HEK293 (cell line): ENCODE measurements at regions not wholly inside any gene's neighbourhood (a gene's known extent, or its start where the extent isn't known, plus 50 kb on each side); places are given as distances from the start of the nearest gene placed in this dataset.

Source experiments
- CTCF ChIA-PET: fragments of 350-600 bp; formaldehyde crosslinking; extraction: SDS; loops from one replicate; lab custom pipeline; 2021; ENCODE audit warnings: antibody characterized with exemption; lab: Yijun Ruan, JAX
- POLR2A ChIA-PET: fragments of 300-600 bp; formaldehyde crosslinking; extraction: SDS; loops from one replicate; lab custom pipeline; 2020; ENCODE audit warnings: antibody characterized with exemption, inconsistent platforms; lab: Yijun Ruan, JAX
- H3K27ac ChIP-seq: fragments of 200-500 bp; sonication (Bioruptor generic); 2 replicates; pipeline ENCODE4 v1.5.1; 2014; ENCODE audit warnings: low read depth, low read length, control low read depth, inconsistent platforms; ENCODE audit errors: extremely low read depth
- H3K36me3 ChIP-seq, 2 experiments: fragments of 200-500 bp in 1 of 2; sonication (Bioruptor generic) in 1 of 2; 1 replicate in 1 of 2; 2 replicates in 1 of 2; pipeline ENCODE4 v1.5.1; 2014 to 2017; ENCODE audit warnings: inconsistent platforms in 2 of 2, low read length in 2 of 2; ENCODE audit not compliant: control insufficient read depth in 2 of 2, insufficient read depth in 1 of 2
- H3K4me1 ChIP-seq: fragments of 200-500 bp; sonication (Bioruptor generic); 2 replicates; pipeline ENCODE4 v1.5.1; 2014; ENCODE audit warnings: mild to moderate bottlenecking, low read length, inconsistent platforms; ENCODE audit not compliant: control insufficient read depth, insufficient read depth
- H3K4me3 ChIP-seq: 2 replicates; pipeline ENCODE4 v1.5.1; 2011; ENCODE audit warnings: low read depth, mild to moderate bottlenecking, control low read depth, low read length, moderate library complexity
- H3K9me3 ChIP-seq: fragments of 200-500 bp; sonication (Bioruptor generic); 2 replicates; pipeline ENCODE4 v1.5.1; 2014; ENCODE audit warnings: low read depth, low read length, inconsistent platforms; ENCODE audit not compliant: control insufficient read depth, insufficient read depth
- GLI2 ChIP-seq: fragments of 450-650 bp; formaldehyde crosslinking; IDR thresholded peaks from 2 replicates; pipeline ENCODE4; 2017; ENCODE audit warnings: missing biosample characterization, missing genetic modification characterization, low read depth, borderline replicate concordance
- GLIS2 ChIP-seq: fragments of 450-650 bp; formaldehyde crosslinking; IDR thresholded peaks from 2 replicates; pipeline ENCODE4 v1.5.1; 2016; ENCODE audit warnings: missing biosample characterization, missing genetic modification characterization
- HOXC10 ChIP-seq: sonication (generic); formaldehyde crosslinking; IDR thresholded peaks from 2 replicates; pipeline ENCODE4 v1.8.1; 2023; ENCODE audit warnings: mild to moderate bottlenecking, missing genetic modification reagents
- IKZF3 ChIP-seq: fragments of 450-650 bp; IDR thresholded peaks from 2 replicates; pipeline ENCODE4 v1.5.0; 2018; ENCODE audit warnings: missing biosample characterization, mild to moderate bottlenecking, missing genetic modification characterization, moderate library complexity
- KLF1 ChIP-seq: fragments of 450-650 bp; formaldehyde crosslinking; IDR thresholded peaks from 2 replicates; pipeline ENCODE4 v1.5.1; 2016; ENCODE audit warnings: missing biosample characterization, missing genetic modification characterization
- SALL2 ChIP-seq: fragments of 450-650 bp; formaldehyde crosslinking; IDR thresholded peaks from 2 replicates; pipeline ENCODE4 v1.5.0; 2017; ENCODE audit warnings: missing biosample characterization, mild to moderate bottlenecking, missing genetic modification characterization, borderline replicate concordance
- SETDB1 ChIP-seq: IDR thresholded peaks from one replicate; pipeline ENCODE4 v1.6.1; 2017; ENCODE audit warnings: mild to moderate bottlenecking, low read length, moderate library complexity, mixed read lengths; ENCODE audit not compliant: insufficient read length
- ZBTB17 ChIP-seq: fragments of 450-650 bp; formaldehyde crosslinking; IDR thresholded peaks from 2 replicates; pipeline ENCODE4 v1.5.1; 2016; ENCODE audit warnings: missing biosample characterization, missing genetic modification characterization
- ZBTB20 ChIP-seq: fragments of 450-650 bp; formaldehyde crosslinking; IDR thresholded peaks from 2 replicates; pipeline ENCODE4 v1.5.1; 2016; ENCODE audit warnings: missing biosample characterization, missing genetic modification characterization
- ZEB2 ChIP-seq: fragments of 450-650 bp; formaldehyde crosslinking; IDR thresholded peaks from 2 replicates; pipeline ENCODE4 v1.5.1; 2016; ENCODE audit warnings: missing biosample characterization, missing genetic modification characterization
- ZFHX2 ChIP-seq: fragments of 450-650 bp; formaldehyde crosslinking; conservative IDR thresholded peaks from 2 replicates; pipeline ENCODE4 v1.5.1; 2016; ENCODE audit warnings: missing biosample characterization, missing genetic modification characterization
- ZNF10 ChIP-seq: fragments of 450-650 bp; formaldehyde crosslinking; IDR thresholded peaks from 2 replicates; pipeline ENCODE4 v1.5.1; 2017; ENCODE audit warnings: missing biosample characterization, missing genetic modification characterization
- ZNF202 ChIP-seq: fragments of 450-650 bp; formaldehyde crosslinking; IDR thresholded peaks from 2 replicates; pipeline ENCODE4 v1.5.1; 2016; ENCODE audit warnings: missing biosample characterization, missing genetic modification characterization, borderline replicate concordance
- ZNF211 ChIP-seq: fragments of 450-650 bp; formaldehyde crosslinking; IDR thresholded peaks from 2 replicates; pipeline ENCODE4 v1.5.1; 2016; ENCODE audit warnings: low read depth, missing biosample characterization, missing genetic modification characterization
- ZNF311 ChIP-seq: fragments of 450-650 bp; formaldehyde crosslinking; IDR thresholded peaks from 2 replicates; pipeline ENCODE4 v1.5.1; 2017; ENCODE audit warnings: missing biosample characterization, missing genetic modification characterization, borderline replicate concordance
- ZNF37A ChIP-seq: fragments of 450-650 bp; IDR thresholded peaks from 2 replicates; pipeline ENCODE4 v1.5.1; 2018; ENCODE audit warnings: missing biosample characterization, missing genetic modification characterization
- ZNF521 ChIP-seq: fragments of 450-650 bp; formaldehyde crosslinking; IDR thresholded peaks from 2 replicates; pipeline ENCODE4 v1.5.1; 2017; ENCODE audit warnings: missing biosample characterization, mild to moderate bottlenecking, missing genetic modification characterization
- ZNF560 ChIP-seq: fragments of 450-650 bp; formaldehyde crosslinking; IDR thresholded peaks from 2 replicates; pipeline ENCODE4 v1.5.1; 2017; ENCODE audit warnings: missing biosample characterization, missing genetic modification characterization, borderline replicate concordance
- ZNF624 ChIP-seq: fragments of 450-650 bp; formaldehyde crosslinking; IDR thresholded peaks from 2 replicates; pipeline ENCODE4 v1.5.1; 2017; ENCODE audit warnings: missing biosample characterization, missing genetic modification characterization
- ZNF677 ChIP-seq: fragments of 450-650 bp; IDR thresholded peaks from 2 replicates; pipeline ENCODE4 v1.5.0; 2018; ENCODE audit warnings: missing biosample characterization, mild to moderate bottlenecking, missing genetic modification characterization, moderate library complexity
- TF ChIP-seq, protein P1 (sequence below): fragments of 450-650 bp; formaldehyde crosslinking; IDR thresholded peaks from 2 replicates; pipeline ENCODE4 v1.5.1; 2016; ENCODE audit warnings: missing biosample characterization, missing genetic modification characterization
- TF ChIP-seq, protein P2 (sequence below): fragments of 450-650 bp; formaldehyde crosslinking; IDR thresholded peaks from 2 replicates; pipeline ENCODE4 v1.5.0; 2017; ENCODE audit warnings: missing biosample characterization, missing genetic modification characterization, borderline replicate concordance
- TF ChIP-seq, protein P3 (sequence below): fragments of 450-650 bp; IDR thresholded peaks from 2 replicates; pipeline ENCODE4 v1.5.1; 2018; ENCODE audit warnings: missing biosample characterization, mild to moderate bottlenecking, missing genetic modification characterization
- TF ChIP-seq, protein P4 (sequence below): fragments of 450-650 bp; formaldehyde crosslinking; IDR thresholded peaks from 2 replicates; pipeline ENCODE4 v1.5.1; 2017; ENCODE audit warnings: missing biosample characterization, missing genetic modification characterization

DNA sequence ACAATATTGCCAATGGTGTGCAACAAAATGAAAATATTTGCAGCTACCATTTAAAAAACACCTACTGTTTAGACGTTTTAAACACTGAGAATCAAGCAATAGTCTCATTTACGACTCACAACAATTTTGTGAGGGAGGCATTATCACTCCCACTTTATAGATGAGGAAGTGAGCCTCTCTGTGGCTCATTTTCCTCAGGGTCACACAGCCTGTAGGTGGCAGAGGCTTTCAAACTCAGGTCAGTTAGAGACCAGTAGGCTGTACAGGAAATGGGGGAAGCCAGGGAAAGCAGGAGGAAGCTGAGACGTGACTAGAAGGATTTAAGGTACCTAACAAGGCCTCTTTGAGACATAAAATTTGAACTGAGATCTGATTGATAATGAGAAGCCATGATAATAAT, 95.0 kb upstream of the ZNF521 start:
- POLR2A ChIA-PET, result no interaction called here
- CTCF ChIA-PET, result interaction anchor here (1.1 kb wide), 1 partner anchor 81 kb away, joined by 3 read pairs; no protein-coding TSS in a partner anchor
- Histone ChIP-seq H3K36me3 (no peaks in the 10 kb centered on the region), H3K9me3 (no peaks in the 10 kb centered on the region), H3K4me1 (no peaks in the 10 kb centered on the region), H3K27ac (no peak overlapping the region), H3K4me3 (no peak overlapping the region)
- TF ChIP-seq, protein P1, sequence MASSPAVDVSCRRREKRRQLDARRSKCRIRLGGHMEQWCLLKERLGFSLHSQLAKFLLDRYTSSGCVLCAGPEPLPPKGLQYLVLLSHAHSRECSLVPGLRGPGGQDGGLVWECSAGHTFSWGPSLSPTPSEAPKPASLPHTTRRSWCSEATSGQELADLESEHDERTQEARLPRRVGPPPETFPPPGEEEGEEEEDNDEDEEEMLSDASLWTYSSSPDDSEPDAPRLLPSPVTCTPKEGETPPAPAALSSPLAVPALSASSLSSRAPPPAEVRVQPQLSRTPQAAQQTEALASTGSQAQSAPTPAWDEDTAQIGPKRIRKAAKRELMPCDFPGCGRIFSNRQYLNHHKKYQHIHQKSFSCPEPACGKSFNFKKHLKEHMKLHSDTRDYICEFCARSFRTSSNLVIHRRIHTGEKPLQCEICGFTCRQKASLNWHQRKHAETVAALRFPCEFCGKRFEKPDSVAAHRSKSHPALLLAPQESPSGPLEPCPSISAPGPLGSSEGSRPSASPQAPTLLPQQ (tag by site-specific recombination), result no peak
- TF ChIP-seq ZFHX2 (no peak), ZNF311 (tag by site-specific recombination) (no peak), ZNF624 (tag by site-specific recombination) (no peak), ZBTB17 (tag by site-specific recombination) (no peak), ZNF211 (tag by site-specific recombination) (no peak), IKZF3 (tag by site-specific recombination) (no peak), SALL2 (tag by site-specific recombination) (no peak), ZNF202 (no peak), SETDB1 (no peak), ZNF560 (tag by site-specific recombination) (no peak), HOXC10 (no peak), GLI2 (tag by site-specific recombination) (no peak), ZNF10 (tag by site-specific recombination) (no peak), ZNF521 (tag by site-specific recombination) (no peak), ZNF677 (tag by site-specific recombination) (no peak), KLF1 (tag by site-specific recombination) (no peak)
- TF ChIP-seq, protein P2, sequence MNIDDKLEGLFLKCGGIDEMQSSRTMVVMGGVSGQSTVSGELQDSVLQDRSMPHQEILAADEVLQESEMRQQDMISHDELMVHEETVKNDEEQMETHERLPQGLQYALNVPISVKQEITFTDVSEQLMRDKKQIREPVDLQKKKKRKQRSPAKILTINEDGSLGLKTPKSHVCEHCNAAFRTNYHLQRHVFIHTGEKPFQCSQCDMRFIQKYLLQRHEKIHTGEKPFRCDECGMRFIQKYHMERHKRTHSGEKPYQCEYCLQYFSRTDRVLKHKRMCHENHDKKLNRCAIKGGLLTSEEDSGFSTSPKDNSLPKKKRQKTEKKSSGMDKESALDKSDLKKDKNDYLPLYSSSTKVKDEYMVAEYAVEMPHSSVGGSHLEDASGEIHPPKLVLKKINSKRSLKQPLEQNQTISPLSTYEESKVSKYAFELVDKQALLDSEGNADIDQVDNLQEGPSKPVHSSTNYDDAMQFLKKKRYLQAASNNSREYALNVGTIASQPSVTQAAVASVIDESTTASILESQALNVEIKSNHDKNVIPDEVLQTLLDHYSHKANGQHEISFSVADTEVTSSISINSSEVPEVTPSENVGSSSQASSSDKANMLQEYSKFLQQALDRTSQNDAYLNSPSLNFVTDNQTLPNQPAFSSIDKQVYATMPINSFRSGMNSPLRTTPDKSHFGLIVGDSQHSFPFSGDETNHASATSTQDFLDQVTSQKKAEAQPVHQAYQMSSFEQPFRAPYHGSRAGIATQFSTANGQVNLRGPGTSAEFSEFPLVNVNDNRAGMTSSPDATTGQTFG (tag by site-specific recombination), result no peak
- TF ChIP-seq, protein P3, sequence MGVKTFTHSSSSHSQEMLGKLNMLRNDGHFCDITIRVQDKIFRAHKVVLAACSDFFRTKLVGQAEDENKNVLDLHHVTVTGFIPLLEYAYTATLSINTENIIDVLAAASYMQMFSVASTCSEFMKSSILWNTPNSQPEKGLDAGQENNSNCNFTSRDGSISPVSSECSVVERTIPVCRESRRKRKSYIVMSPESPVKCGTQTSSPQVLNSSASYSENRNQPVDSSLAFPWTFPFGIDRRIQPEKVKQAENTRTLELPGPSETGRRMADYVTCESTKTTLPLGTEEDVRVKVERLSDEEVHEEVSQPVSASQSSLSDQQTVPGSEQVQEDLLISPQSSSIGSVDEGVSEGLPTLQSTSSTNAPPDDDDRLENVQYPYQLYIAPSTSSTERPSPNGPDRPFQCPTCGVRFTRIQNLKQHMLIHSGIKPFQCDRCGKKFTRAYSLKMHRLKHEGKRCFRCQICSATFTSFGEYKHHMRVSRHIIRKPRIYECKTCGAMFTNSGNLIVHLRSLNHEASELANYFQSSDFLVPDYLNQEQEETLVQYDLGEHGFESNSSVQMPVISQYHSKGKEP (tag by site-specific recombination), result no peak

DNA sequence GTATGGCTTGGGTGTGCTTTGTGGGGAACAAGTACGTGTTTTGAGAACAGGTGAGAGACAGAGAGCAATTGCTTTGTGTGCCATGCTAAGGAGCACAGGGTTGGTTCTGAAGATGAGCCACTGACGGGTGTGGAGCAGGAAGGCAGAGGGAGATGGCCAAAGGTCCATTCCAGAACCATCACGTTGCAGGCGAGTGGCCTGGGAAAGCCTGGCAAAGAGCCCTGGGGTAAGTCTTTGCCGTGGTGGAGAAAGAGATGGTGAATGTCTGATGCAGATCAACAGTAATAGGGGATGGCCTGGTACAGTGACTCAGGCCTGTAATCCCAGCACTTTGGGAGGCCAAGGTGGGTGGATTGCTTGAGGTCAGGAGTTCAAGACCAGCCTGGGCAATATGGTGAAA, 93.5 kb upstream of the ZNF521 start:
- Histone ChIP-seq H3K36me3 (no peaks in the 10 kb centered on the region), H3K4me1 (no peaks in the 10 kb centered on the region), H3K4me3 (no peak overlapping the region), H3K27ac (no peak overlapping the region), H3K9me3 (no peaks in the 10 kb centered on the region)
- CTCF ChIA-PET, result interaction anchor here (0.6 kb wide), 1 partner anchor 658 kb away, joined by 3 read pairs; no protein-coding TSS in a partner anchor
- no peak for TF ChIP-seq ZNF37A (tag by site-specific recombination)
- TF ChIP-seq, protein P4, sequence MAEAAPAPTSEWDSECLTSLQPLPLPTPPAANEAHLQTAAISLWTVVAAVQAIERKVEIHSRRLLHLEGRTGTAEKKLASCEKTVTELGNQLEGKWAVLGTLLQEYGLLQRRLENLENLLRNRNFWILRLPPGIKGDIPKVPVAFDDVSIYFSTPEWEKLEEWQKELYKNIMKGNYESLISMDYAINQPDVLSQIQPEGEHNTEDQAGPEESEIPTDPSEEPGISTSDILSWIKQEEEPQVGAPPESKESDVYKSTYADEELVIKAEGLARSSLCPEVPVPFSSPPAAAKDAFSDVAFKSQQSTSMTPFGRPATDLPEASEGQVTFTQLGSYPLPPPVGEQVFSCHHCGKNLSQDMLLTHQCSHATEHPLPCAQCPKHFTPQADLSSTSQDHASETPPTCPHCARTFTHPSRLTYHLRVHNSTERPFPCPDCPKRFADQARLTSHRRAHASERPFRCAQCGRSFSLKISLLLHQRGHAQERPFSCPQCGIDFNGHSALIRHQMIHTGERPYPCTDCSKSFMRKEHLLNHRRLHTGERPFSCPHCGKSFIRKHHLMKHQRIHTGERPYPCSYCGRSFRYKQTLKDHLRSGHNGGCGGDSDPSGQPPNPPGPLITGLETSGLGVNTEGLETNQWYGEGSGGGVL (tag by site-specific recombination), result no peak
- no peak for TF ChIP-seq ZEB2 (tag by site-specific recombination)
- no peak for TF ChIP-seq ZBTB20 (tag by site-specific recombination)
- TF ChIP-seq GLIS2, result no peak
- POLR2A ChIA-PET, result no interaction called here
